Endothelial cell of umbilical vein (primary cell): ENCODE measurements at regions not wholly inside any gene's neighbourhood (a gene's known extent, or its start where the extent isn't known, plus 50 kb on each side); places are given as distances from the start of the nearest gene placed in this dataset.

Experiments
- BruUV-seq: library from RNA; stranded (reverse); fragments of 400-500 nt; replicated peaks from 2 replicates; lab custom pipeline; 2021; lab: Mats Ljungman, UMichigan
- CTCF ChIA-PET: fragments of 300-600, 350-600 bp; sonication (Branson Sonifier 250); formaldehyde crosslinking; loops from one replicate; lab custom pipeline; 2021; ENCODE audit warnings: antibody characterized with exemption, inconsistent platforms; lab: Charles Lee
- POLR2A ChIA-PET: fragments of 300-600, 350-600 bp; sonication (Branson Sonifier 250); formaldehyde crosslinking; loops from one replicate; lab custom pipeline; 2021; ENCODE audit warnings: antibody characterized with exemption, inconsistent platforms; lab: Charles Lee
- DNase-seq: peaks from one replicate; pipeline ENCODE4 v3.0.0-alpha.2; 2011; ENCODE audit warnings: low read depth, low spot score
- FAIRE-seq: peaks from 2 replicates; lab custom pipeline; 2011; peaks lifted over from hg19 to GRCh38; lab: Jason Lieb, UNC
- H2AFZ ChIP-seq: 2 replicates; pipeline ENCODE4 v1.6.0; 2012; ENCODE audit warnings: low read depth, low read length, control low read depth, inconsistent platforms
- H3K27ac ChIP-seq: 2 replicates; pipeline ENCODE4 v1.5.1; 2011; ENCODE audit warnings: low read depth, mild to moderate bottlenecking, control low read depth, low read length, moderate library complexity; ENCODE audit not compliant: insufficient read depth
- H3K27me3 ChIP-seq, 2 experiments: 2 replicates each; pipeline versions ENCODE4 v1.6.0 to v1.6.1; 2011; ENCODE audit warnings: low read length in 2 of 2, mixed read lengths in 1 of 2; ENCODE audit not compliant: control insufficient read depth in 2 of 2, insufficient read depth in 2 of 2
- H3K36me3 ChIP-seq, 2 experiments: 2 replicates in 1 of 2; 3 replicates in 1 of 2; pipeline ENCODE4 v1.5.1; 2011; ENCODE audit warnings: low read length in 2 of 2, mild to moderate bottlenecking in 1 of 2, moderate library complexity in 1 of 2; ENCODE audit not compliant: control insufficient read depth in 2 of 2, insufficient read depth in 2 of 2; ENCODE audit errors: extremely low read depth in 1 of 2
- H3K4me1 ChIP-seq: 3 replicates; pipeline ENCODE4 v1.5.1; 2011; ENCODE audit warnings: mild to moderate bottlenecking, low read length; ENCODE audit not compliant: control insufficient read depth, insufficient read depth; ENCODE audit errors: extremely low read depth
- H3K4me2 ChIP-seq: 2 replicates; pipeline ENCODE4 v1.6.1; 2011; ENCODE audit warnings: low read length, control low read depth, mixed read lengths; ENCODE audit not compliant: insufficient read depth
- H3K4me3 ChIP-seq, 3 experiments: fragments of 200-600 bp in 1 of 3; sonication (generic), shearing (Covaris generic) in 1 of 3; replicated peaks in 1 of 3; 2 replicates each; pipeline ENCODE4 v1.5.1; 2011 to 2016; ENCODE audit warnings: control low read depth in 3 of 3, low read length in 3 of 3, mild to moderate bottlenecking in 2 of 3, inconsistent platforms in 1 of 3, low read depth in 1 of 3, moderate library complexity in 1 of 3; ENCODE audit not compliant: insufficient read depth in 1 of 3
- H3K79me2 ChIP-seq: 2 replicates; pipeline ENCODE4 v1.6.0; 2012; ENCODE audit warnings: low read length, inconsistent platforms; ENCODE audit not compliant: control insufficient read depth, insufficient read depth
- H3K9ac ChIP-seq: replicated peaks from 2 replicates; pipeline ENCODE3; 2011; ENCODE audit warnings: low read length, control low read depth; ENCODE audit not compliant: insufficient read depth; ENCODE audit errors: extremely low read depth
- H3K9me1 ChIP-seq: replicated peaks from 3 replicates; pipeline ENCODE4 v1.6.0; 2011; ENCODE audit warnings: mild to moderate bottlenecking, low read length; ENCODE audit not compliant: control insufficient read depth, insufficient read depth; ENCODE audit errors: extremely low read depth
- H3K9me3 ChIP-seq: replicated peaks from 2 replicates; pipeline ENCODE4 v1.5.1; 2012; ENCODE audit warnings: low read length, inconsistent platforms; ENCODE audit not compliant: control insufficient read depth, insufficient read depth
- H4K20me1 ChIP-seq: replicated peaks from 2 replicates; pipeline ENCODE3; 2011; ENCODE audit warnings: mild to moderate bottlenecking, low read length; ENCODE audit not compliant: control insufficient read depth, insufficient read depth; ENCODE audit errors: extremely low read depth
- CTCF ChIP-seq, 2 donors: IDR thresholded peaks; 1 replicate in 1 of 2; 2 replicates in 1 of 2; pipeline ENCODE4 v1.5.1; 2011; ENCODE audit warnings: low read length in 2 of 2, mild to moderate bottlenecking in 2 of 2, moderate library complexity in 2 of 2, control low read depth in 1 of 2, inconsistent platforms in 1 of 2, low read depth in 1 of 2; ENCODE audit not compliant: insufficient read depth in 1 of 2; ENCODE audit errors: extremely low read depth in 1 of 2
- EZH2 ChIP-seq: IDR thresholded peaks from 2 replicates; pipeline ENCODE4 v1.6.1; 2012; ENCODE audit warnings: borderline replicate concordance, low read depth, mild to moderate bottlenecking, moderate library complexity, low read length, inconsistent platforms; ENCODE audit not compliant: severe bottlenecking
- FOS ChIP-seq: IDR thresholded peaks from 2 replicates; pipeline ENCODE4 v1.6.1; 2011; ENCODE audit warnings: mild to moderate bottlenecking, low read length, moderate library complexity, borderline replicate concordance; ENCODE audit not compliant: insufficient read depth
- GATA2 ChIP-seq: IDR thresholded peaks from 2 replicates; pipeline ENCODE4 v1.7.0; 2011; ENCODE audit warnings: low read depth, mild to moderate bottlenecking, moderate library complexity, mixed read lengths, low read length; ENCODE audit not compliant: insufficient read length, insufficient read depth
- JUN ChIP-seq: IDR thresholded peaks from 2 replicates; pipeline ENCODE4 v1.6.1; 2011; ENCODE audit warnings: borderline replicate concordance, low read depth; ENCODE audit not compliant: insufficient read length, insufficient read depth
- MAX ChIP-seq: IDR thresholded peaks from 2 replicates; pipeline ENCODE4 v1.6.1; 2011; ENCODE audit not compliant: insufficient read depth, insufficient read length
- MYC ChIP-seq: IDR thresholded peaks from one replicate; pipeline ENCODE4 v1.6.1; 2011; ENCODE audit warnings: mild to moderate bottlenecking, low read depth, low read length
- POLR2A ChIP-seq: IDR thresholded peaks from 2 replicates; pipeline ENCODE4 v1.6.1; 2012; ENCODE audit warnings: low read depth, mild to moderate bottlenecking, control low read depth, low read length
- POLR2AphosphoS5 ChIP-seq: IDR thresholded peaks from 2 replicates; pipeline ENCODE4 v1.6.1; 2012; ENCODE audit warnings: low read depth, mild to moderate bottlenecking, control low read depth, low read length, moderate library complexity; ENCODE audit not compliant: insufficient read depth
- dilution Hi-C: fragments of 300-500 bp; cut with MboI; formaldehyde crosslinking; loops from one replicate; pipeline ENCODE4 v1.15.0; 2019; ENCODE audit warnings: low sequenced_read_pairs; ENCODE audit not compliant: extremely low pct_ligation_motif_present
- intact Hi-C: fragments of 100-400 bp; cut with micrococcal nuclease; formaldehyde crosslinking; loops from one replicate; pipeline ENCODE4 v1.10.0; 2022

DNA sequence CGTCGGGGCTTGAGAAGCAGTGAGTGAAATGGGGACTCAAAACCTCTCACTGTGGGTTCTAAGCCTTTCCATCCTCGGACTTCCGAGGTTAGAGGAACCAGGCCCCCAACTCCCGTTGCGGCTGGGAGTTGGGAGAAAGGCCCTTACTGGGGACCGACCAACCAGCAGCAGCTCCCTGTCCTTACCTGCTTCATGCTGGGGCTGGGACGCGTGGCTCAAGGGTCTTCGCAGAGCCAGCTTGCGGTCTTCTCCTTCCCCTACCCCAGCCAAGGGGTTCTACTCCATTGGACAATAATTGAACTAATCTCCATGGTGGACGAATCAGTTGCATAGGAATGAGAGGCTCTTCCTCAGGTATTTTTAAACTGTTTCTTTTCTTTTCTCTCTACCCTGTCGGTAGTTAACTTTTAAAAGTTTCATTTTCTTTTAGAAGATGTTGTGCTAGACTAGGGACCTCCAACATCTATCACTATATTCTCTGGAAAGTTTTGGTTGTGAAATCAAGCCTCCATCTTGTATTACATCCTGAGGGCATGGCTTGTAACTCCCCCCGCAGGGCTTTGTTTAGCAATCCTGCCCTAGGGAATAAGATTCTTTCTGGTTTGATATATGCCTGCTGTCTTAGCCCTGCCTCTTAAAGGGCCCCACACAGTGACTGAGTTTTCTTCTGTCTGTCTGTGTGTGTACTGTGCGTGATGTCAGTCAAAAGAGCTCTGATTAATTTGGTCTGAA is 1027.1 kb upstream of the PCDH9 start:
- Histone ChIP-seq H3K79me2 (no peaks in the 10 kb centered on the region), H3K9ac (no peak overlapping the region), H3K9me1 (no peaks in the 10 kb centered on the region), H2AFZ (no peak overlapping the region), H3K27ac (no peak overlapping the region), H3K4me1 (no peaks in the 10 kb centered on the region), H3K9me3 (no peaks in the 10 kb centered on the region), H3K4me2 (no peak overlapping the region), H4K20me1 (no peaks in the 10 kb centered on the region), H3K27me3 (no peaks in the 10 kb centered on the region), H3K36me3 (no peaks in the 10 kb centered on the region), H3K4me3 (no peak overlapping the region)
- no TSS peak for BruUV-seq
- DNase-seq (no peak), FAIRE-seq (no peak)
- dilution Hi-C loops: no loop called here
- CTCF ChIA-PET: no interaction called here
- TF ChIP-seq JUN (no peak), EZH2 (no peak), POLR2A (no peak), GATA2 (no peak), MYC (no peak), MAX (no peak), FOS (no peak), CTCF (IDR thresholded peaks at IDR 0.05; ENCODE audit: extremely low read depth in 1 of 2, insufficient read depth in 1 of 2, low read depth in 1 of 2, low read length in 2 of 2) (no peak), POLR2AphosphoS5 (no peak)
- POLR2A ChIA-PET: no interaction called here
- intact Hi-C loops: no loop called here
